ENCODE measurements at regions not wholly inside any gene's neighbourhood (a gene's known extent, or its start where the extent isn't known, plus 50 kb on each side); places are given as distances from the start of the nearest gene placed in this dataset.

DNA sequence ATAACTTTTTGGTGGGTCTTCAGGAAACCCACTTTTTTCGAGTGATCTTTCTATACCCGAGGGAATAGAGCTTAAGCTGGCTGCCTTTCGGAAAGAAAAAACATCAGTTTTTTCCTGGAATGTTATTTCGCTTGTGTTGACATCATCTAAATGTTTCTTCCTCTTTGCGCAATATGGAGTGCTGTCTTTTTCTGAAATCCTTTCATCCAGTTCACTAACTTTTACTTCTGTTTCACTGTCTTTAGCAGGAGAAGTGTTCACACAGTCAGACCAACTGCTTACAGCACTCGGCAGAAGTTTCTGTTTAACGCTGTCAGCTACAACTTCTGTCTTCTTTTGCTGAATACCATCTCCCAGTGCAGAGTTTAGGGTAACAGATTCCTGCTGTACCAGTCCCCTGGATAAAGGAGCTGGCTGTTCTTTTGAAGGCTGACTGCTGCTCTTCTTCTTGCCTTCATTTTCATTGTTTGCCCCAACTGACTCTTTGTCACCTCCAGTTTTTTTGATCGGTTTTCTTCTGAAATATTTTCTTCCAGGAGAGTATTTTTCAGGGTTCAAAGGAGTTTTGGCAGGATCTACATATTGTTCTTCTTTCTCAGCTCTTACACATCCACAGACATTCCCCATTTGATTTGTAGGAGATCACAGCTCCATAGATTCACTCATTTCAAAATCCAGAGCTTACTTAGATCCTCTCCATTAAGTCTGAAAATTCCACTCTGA, 50.0 kb upstream of the DST start (continued):
- no peak for TF ChIP-seq CTCF (CRISPR knock-in tag; IDR thresholded peaks at IDR 0.05)
- TF ChIP-seq ZNF543 (CRISPR knock-in tag; IDR thresholded peaks at IDR 0.05) = no peak
- no peak for TF ChIP-seq ZNF687 (CRISPR knock-in tag; IDR thresholded peaks at IDR 0.05)
- no peak for TF ChIP-seq TIGD3 (CRISPR knock-in tag; IDR thresholded peaks at IDR 0.05; ENCODE audit: borderline replicate concordance)
- no peak for TF ChIP-seq GTF3A (CRISPR knock-in tag; conservative IDR thresholded peaks at IDR 0.05)
- 0 out of 2 replicates have a peak, but pooled peaks have one; percentile 21 for TF ChIP-seq FOSL2 (CRISPR knock-in tag; IDR thresholded peaks at IDR 0.05)
- no peak for TF ChIP-seq ZNF33A (CRISPR knock-in tag; IDR thresholded peaks at IDR 0.05; ENCODE audit: borderline replicate concordance)
- TF ChIP-seq XRCC5 (optimal IDR thresholded peaks at IDR 0.05; ENCODE audit: low read length) = no peak
- TF ChIP-seq PPARG (CRISPR knock-in tag; conservative IDR thresholded peaks at IDR 0.05) = no peak; the same call in 1 of the 2 replicates
- no peak for TF ChIP-seq JUNB (CRISPR knock-in tag; IDR thresholded peaks at IDR 0.05; ENCODE audit: borderline replicate concordance)
- TF ChIP-seq, protein P1, sequence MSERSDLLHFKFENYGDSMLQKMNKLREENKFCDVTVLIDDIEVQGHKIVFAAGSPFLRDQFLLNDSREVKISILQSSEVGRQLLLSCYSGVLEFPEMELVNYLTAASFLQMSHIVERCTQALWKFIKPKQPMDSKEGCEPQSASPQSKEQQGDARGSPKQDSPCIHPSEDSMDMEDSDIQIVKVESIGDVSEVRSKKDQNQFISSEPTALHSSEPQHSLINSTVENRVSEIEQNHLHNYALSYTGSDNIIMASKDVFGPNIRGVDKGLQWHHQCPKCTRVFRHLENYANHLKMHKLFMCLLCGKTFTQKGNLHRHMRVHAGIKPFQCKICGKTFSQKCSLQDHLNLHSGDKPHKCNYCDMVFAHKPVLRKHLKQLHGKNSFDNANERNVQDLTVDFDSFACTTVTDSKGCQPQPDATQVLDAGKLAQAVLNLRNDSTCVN (CRISPR knock-in tag; IDR thresholded peaks at IDR 0.05; ENCODE audit: borderline replicate concordance) = no peak
- TF ChIP-seq HOXA7 (CRISPR knock-in tag; IDR thresholded peaks at IDR 0.05) = no peak
- no peak for TF ChIP-seq CSRNP2 (CRISPR knock-in tag; conservative IDR thresholded peaks at IDR 0.05; ENCODE audit: low read depth)
- TF ChIP-seq RBM22 (optimal IDR thresholded peaks at IDR 0.05; ENCODE audit: low read length) = no peak
- TF ChIP-seq, protein P2, sequence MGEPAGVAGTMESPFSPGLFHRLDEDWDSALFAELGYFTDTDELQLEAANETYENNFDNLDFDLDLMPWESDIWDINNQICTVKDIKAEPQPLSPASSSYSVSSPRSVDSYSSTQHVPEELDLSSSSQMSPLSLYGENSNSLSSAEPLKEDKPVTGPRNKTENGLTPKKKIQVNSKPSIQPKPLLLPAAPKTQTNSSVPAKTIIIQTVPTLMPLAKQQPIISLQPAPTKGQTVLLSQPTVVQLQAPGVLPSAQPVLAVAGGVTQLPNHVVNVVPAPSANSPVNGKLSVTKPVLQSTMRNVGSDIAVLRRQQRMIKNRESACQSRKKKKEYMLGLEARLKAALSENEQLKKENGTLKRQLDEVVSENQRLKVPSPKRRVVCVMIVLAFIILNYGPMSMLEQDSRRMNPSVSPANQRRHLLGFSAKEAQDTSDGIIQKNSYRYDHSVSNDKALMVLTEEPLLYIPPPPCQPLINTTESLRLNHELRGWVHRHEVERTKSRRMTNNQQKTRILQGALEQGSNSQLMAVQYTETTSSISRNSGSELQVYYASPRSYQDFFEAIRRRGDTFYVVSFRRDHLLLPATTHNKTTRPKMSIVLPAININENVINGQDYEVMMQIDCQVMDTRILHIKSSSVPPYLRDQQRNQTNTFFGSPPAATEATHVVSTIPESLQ (CRISPR knock-in tag; conservative IDR thresholded peaks at IDR 0.05) = no peak
- TF ChIP-seq GATAD1 (CRISPR knock-in tag; IDR thresholded peaks at IDR 0.05) = no peak

Measured in HepG2 (cell line).